ENCODE measurements at regions not wholly inside any gene's neighbourhood (a gene's known extent, or its start where the extent isn't known, plus 50 kb on each side); places are given as distances from the start of the nearest gene placed in this dataset.

DNA sequence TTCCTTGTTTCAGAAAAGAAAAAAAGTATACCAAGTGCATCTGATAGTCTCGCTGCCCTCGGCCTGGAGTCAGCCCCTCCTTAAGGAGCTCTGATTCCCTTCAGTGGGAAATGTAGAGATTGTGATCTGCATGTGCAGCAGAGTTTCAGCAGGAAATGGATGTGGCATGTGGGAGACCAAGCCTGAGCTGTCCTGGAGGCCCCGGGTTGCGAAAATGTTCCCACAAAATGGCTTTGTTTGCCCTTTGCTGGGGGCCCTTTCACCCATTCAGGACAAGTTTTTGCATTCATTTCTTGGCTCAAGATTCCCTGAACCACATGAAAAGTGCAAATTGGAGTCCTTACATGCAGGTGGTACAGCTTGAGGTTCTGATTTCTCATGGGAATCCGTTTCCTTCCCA, 230.9 kb downstream of the GADD45G start:
- DNase-seq (ENCODE audit: low read depth in 2 of 2, low spot score in 1 of 2), result no peak

- DNase-seq (ENCODE audit: low read depth in 2 of 2, low spot score in 1 of 2), result no peak
Observed at GRCh38 chr9:89837162-89837933, 232.5 kb downstream of the GADD45G start.

- DNase-seq (ENCODE audit: low read depth in 2 of 2, low spot score in 1 of 2), result no peak
Observed at GRCh38 chr9:89837934-89838310, 233.1 kb downstream of the GADD45G start.

DNA sequence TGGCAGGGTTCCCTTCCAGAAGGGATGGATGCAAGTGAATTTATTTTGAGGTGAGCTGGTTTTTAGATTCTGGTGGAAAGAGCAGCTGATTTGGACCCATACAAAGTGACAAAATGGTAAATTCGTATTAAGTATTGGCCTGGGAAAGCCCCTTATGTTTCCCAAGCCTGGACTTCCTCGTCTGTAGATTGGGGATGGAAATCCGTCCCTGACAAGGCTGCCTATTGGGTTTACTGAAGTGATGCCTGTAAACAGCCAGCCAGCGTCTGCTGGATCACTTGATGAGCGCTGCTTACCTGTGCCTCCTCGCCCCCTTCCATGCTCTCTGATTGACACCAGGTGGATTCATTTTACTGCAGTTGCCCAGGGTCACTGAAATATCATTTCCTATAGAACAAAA, 233.8 kb downstream of the GADD45G start:
- no peak for DNase-seq (ENCODE audit: low read depth in 2 of 2, low spot score in 1 of 2)

GRCh38 chr9:89839449-89839848, 234.6 kb downstream of the GADD45G start:
- no peak for DNase-seq (ENCODE audit: low read depth in 2 of 2, low spot score in 1 of 2)

- no peak for DNase-seq (ENCODE audit: low read depth in 2 of 2, low spot score in 1 of 2)
Observed at GRCh38 chr9:89839952-89840351, 235.1 kb downstream of the GADD45G start.

GRCh38 chr9:89841456-89841855, 236.6 kb downstream of the GADD45G start:
- no peak for DNase-seq (ENCODE audit: low read depth in 2 of 2, low spot score in 1 of 2)

DNA sequence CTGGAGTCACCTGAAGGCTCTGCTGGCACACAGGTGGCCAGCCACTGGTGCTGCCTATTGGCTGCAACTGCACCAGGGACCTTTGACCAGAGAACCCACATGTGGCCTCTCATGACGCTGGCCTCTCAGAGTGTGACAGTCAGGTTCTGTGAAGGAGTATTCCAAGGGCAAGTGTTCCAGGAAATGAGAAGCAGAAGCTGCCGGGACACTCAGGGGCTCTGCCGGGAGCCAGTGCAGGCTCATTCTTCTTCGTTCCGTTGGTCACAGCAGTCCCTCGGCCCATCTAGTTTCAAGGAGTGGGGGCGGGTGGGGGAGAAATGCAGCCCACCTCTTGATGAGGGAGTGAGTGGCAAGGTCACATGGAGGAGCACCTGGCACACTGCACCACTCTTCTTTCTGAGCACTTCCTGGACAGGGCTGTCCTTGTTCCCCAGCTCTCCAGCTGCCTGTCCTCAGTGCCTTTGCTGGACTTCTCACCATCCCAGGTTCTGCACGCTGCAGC, 237.5 kb downstream of the GADD45G start:
- DNase-seq (ENCODE audit: low read depth in 2 of 2, low spot score in 1 of 2), result no peak

DNA sequence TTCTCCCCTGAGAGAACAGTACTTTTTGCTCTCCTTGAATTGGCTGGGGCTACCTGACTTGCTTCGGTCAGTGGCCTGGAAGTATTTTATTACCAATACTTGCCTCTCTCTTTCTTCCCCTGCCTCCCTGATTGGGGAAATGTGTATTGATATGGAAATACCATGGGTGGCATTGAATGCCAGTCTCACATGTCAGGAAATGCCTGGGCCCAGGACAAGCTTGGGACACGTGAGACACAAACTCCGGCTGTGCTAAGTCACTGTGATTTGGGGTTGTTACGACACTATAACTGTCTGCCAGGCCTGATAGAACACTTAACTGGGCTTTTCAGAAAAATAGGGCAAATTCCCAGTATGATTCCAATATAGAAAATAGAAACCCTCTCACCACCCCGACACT, 238.3 kb downstream of the GADD45G start:
- no peak for DNase-seq (ENCODE audit: low read depth in 2 of 2, low spot score in 1 of 2)

DNA sequence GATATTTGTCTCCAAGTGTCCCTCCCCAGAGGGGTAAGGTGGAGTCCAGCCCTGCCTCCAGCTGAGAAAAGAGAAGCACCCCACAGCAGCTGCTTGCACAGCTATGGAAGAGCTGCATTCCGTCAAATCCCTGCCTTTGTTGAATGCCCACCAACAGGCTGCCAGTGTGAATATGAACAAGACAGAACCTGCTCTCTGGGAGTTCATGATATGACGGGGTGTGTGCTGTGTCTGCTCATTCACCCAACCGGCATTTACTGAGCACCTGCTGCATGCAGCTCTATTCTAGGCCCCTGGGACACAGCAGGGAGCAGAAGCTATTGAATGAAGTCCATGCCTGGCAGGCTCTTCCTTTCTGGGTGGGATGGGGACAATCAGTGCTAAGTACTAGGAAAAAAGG, 238.8 kb downstream of the GADD45G start:
- no peak for DNase-seq (ENCODE audit: low read depth in 2 of 2, low spot score in 1 of 2)

- no peak for DNase-seq (ENCODE audit: low read depth in 2 of 2, low spot score in 1 of 2)
Observed at GRCh38 chr9:89844075-89844474, 239.3 kb downstream of the GADD45G start.

GRCh38 chr9:89844535-89844934, 239.7 kb downstream of the GADD45G start:
- no peak for DNase-seq (ENCODE audit: low read depth in 2 of 2, low spot score in 1 of 2)

DNA sequence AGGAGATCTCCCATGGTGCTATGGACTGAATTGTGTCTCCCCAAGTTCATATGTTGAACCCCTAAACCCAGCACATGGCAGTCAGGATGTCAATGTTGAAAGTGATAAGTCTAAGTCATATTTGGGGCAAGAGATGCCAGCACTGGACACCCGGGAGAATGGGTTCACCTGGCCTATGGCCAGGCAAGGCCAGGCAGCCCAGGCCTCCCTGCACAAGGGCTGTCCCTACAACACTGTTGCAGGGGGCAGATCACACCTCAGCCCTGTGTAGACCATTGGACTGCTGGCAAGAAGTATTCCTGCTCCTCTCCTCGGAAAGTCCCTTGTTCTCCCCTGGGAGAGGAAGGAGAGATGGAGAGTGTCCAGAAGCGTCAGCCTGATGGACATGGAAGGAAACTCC, 240.5 kb downstream of the GADD45G start:
- DNase-seq (ENCODE audit: low read depth in 2 of 2, low spot score in 1 of 2), result no peak

- no peak for DNase-seq (ENCODE audit: low read depth in 2 of 2, low spot score in 1 of 2)
Observed at GRCh38 chr9:89845862-89846261, 241.1 kb downstream of the GADD45G start.

DNA sequence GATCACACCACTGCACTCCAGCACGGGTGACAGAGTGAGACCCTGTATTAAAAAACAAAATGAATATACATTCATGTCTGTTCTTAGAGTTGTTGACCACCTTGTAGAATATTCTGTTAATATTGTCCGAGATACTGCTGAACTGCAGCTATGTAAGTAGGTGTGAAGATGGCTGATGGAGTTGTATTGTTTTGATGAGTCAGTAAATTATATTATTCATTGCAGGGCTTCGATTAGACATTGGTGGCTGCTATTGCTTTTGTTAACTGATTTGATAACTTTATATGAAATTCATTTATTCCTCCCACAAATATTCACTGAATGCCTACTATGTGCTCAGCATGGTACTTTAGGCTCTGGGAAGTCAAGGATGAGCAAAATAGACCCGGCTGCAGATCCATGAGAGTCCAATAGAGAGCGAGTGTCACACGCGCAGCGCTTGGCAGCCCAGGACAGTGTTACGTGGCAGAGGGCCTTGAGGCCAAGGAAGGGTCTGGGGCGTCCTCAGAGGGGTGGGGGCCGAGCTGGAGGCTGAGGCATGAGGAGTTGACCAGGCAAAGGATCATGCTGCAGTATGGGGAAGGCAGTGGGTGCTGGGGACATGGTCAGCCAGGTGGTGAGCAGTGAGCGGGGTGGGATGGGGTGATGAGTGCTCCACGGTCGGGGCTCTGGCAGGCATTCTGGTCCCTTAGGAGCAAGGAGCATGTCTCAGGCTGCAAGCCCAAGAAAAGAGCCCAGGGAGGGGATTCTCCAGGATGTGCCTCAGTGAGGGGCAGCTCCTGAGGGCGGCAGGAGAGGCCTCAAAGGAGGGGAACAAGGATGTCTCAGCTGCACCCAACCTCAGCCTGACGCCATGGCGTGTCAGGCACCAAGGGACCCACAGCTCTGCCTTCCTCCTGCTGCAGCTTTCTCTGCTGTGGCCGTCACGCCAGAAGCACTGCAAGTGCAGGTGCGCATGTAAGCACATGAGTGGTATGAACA, 243.5 kb downstream of the GADD45G start:
- DNase-seq (ENCODE audit: low read depth in 2 of 2, low spot score in 1 of 2), result no peak

GRCh38 chr9:89849096-89849495, 244.3 kb downstream of the GADD45G start:
- DNase-seq (ENCODE audit: low read depth in 2 of 2, low spot score in 1 of 2), result no peak

DNA sequence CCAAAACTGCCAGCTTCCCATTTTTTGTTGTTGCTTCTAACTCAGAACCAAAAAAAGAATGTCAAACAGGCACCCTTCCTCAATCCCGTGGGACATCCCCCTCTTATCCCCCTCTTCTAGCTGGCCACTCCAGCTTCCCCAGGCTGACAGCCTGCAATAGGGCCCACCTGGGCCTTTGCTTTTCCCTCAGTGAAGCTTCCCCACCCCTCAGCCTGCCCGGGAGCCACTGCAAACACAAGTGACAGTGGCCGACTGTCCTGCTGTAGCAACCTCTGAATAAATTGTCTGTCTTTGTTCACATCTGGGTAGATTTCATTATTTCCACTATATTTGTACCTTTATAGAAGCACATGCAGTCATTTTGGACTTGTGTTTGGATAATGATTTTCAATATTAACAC, 245.3 kb downstream of the GADD45G start:
- DNase-seq (ENCODE audit: low read depth in 2 of 2, low spot score in 1 of 2), result no peak

- DNase-seq (ENCODE audit: low read depth in 2 of 2, low spot score in 1 of 2), result no peak
Observed at GRCh38 chr9:89850631-89851325, 246.0 kb downstream of the GADD45G start.

GRCh38 chr9:89853161-89853560, 248.3 kb downstream of the GADD45G start:
- DNase-seq (ENCODE audit: low read depth in 2 of 2, low spot score in 1 of 2), result no peak

GRCh38 chr9:89853931-89854330, 249.1 kb downstream of the GADD45G start:
- no peak for DNase-seq (ENCODE audit: low read depth in 2 of 2, low spot score in 1 of 2)

DNA sequence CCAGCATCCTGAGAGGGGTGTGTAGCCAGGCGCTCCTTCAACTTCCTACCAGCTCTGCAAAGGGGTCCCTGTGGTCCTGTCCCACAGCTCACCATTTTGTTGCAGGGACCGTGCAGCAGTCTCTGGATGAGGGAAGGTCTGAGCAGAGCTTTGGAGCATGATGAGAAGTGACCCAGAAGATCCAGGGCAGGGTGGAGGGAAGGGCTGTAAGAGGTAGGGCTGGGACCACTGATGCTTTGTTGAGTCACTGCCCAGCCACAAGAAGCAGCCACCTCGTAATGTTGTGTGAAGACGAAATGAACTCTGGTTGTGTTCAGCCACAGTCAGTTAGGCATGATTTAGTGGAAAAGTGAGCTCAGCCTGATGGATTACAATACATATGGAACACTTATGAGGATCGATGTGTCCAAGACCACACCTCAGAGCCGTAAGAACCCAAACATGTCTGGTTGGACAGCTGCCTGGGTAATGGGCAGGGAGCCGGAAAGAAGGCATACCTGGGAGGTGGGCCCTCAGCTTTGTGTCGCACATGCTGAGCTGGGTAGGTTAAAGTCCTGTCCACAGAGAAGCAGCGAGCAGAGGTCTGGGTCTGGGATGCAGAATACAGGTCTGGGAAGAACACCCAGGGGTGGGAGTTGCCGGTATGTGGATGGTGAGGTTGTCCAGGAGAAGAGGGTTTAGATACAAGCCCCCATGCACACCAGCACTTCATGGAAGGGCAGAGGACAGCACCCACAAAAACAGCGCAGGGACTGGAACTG, 250.1 kb downstream of the GADD45G start:
- DNase-seq (ENCODE audit: low read depth in 2 of 2, low spot score in 1 of 2), result no peak

All from stimulated activated CD8-positive, alpha-beta memory T cell treated with anti-CD3 and anti-CD28 coated beads, Interleukin-4, amount 100 ng/mL, for 1 hour (primary cell).